ENCODE measurements at regions not wholly inside any gene's neighbourhood (a gene's known extent, or its start where the extent isn't known, plus 50 kb on each side); places are given as distances from the start of the nearest gene placed in this dataset.

DNA sequence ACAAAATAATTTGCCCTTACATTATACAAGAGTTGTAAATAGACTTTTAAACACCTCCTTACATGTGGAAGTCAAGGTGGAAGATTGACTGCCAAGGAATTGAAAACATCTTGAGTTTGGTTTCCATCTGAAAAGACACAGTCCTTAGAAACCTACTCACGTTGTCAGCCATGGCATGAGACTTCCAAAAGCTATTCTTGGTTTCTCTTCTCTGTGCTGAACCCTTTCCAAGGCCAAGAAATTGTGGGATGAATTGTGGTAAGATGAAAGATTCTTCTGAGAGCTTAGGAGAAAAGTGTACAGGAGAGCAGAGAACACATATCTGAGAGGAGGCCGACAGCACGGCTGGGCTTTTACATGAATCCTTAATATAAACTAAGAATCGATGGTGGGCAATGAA lies 370.0 kb downstream of the FBXW7 start:
- no peak for TF ChIP-seq POLR2AphosphoS5 (IDR thresholded peaks at IDR 0.05; ENCODE audit: low read depth, low read length)
- TF ChIP-seq, protein P1, sequence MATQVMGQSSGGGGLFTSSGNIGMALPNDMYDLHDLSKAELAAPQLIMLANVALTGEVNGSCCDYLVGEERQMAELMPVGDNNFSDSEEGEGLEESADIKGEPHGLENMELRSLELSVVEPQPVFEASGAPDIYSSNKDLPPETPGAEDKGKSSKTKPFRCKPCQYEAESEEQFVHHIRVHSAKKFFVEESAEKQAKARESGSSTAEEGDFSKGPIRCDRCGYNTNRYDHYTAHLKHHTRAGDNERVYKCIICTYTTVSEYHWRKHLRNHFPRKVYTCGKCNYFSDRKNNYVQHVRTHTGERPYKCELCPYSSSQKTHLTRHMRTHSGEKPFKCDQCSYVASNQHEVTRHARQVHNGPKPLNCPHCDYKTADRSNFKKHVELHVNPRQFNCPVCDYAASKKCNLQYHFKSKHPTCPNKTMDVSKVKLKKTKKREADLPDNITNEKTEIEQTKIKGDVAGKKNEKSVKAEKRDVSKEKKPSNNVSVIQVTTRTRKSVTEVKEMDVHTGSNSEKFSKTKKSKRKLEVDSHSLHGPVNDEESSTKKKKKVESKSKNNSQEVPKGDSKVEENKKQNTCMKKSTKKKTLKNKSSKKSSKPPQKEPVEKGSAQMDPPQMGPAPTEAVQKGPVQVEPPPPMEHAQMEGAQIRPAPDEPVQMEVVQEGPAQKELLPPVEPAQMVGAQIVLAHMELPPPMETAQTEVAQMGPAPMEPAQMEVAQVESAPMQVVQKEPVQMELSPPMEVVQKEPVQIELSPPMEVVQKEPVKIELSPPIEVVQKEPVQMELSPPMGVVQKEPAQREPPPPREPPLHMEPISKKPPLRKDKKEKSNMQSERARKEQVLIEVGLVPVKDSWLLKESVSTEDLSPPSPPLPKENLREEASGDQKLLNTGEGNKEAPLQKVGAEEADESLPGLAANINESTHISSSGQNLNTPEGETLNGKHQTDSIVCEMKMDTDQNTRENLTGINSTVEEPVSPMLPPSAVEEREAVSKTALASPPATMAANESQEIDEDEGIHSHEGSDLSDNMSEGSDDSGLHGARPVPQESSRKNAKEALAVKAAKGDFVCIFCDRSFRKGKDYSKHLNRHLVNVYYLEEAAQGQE (IDR thresholded peaks at IDR 0.05; ENCODE audit: insufficient read depth in 1 of 2, low read depth in 2 of 2, low read length in 2 of 2): no peak
- TF ChIP-seq TAF1 (IDR thresholded peaks at IDR 0.05; ENCODE audit: borderline replicate concordance, insufficient read depth, low read length): no peak
- no peak for TF ChIP-seq SIN3A (IDR thresholded peaks at IDR 0.05; ENCODE audit: borderline replicate concordance, insufficient read depth, low read length)
- no peak for TF ChIP-seq FOXP2 (optimal IDR thresholded peaks at IDR 0.05; ENCODE audit: borderline replicate concordance, extremely low read depth, extremely low read length, insufficient read depth)

Measured in PFSK-1 (cell line).